PFSK-1 (cell line): ENCODE measurements at regions not wholly inside any gene's neighbourhood (a gene's known extent, or its start where the extent isn't known, plus 50 kb on each side); places are given as distances from the start of the nearest gene placed in this dataset.

ENCODE experiments used
- FOXP2 ChIP-seq: optimal IDR thresholded peaks from 2 replicates; pipeline ENCODE3; 2011; ENCODE audit warnings: borderline replicate concordance, control low read depth, inconsistent platforms; ENCODE audit not compliant: insufficient read depth; ENCODE audit errors: extremely low read length, extremely low read depth
- POLR2AphosphoS5 ChIP-seq: IDR thresholded peaks from 2 replicates; pipeline ENCODE4 v1.6.1; 2012; ENCODE audit warnings: low read depth, mild to moderate bottlenecking, control low read depth, low read length, moderate library complexity
- REST ChIP-seq, 2 experiments: IDR thresholded peaks; 2 replicates each; pipeline versions ENCODE4 v1.6.1 to v1.8.0; 2011 to 2012; ENCODE audit warnings: low read depth in 2 of 2, low read length in 2 of 2, control low read depth in 1 of 2, inconsistent platforms in 1 of 2, mild to moderate bottlenecking in 1 of 2, moderate library complexity in 1 of 2; ENCODE audit not compliant: insufficient read depth in 1 of 2
- SIN3A ChIP-seq: IDR thresholded peaks from 2 replicates; pipeline ENCODE4 v1.6.1; 2012; ENCODE audit warnings: mild to moderate bottlenecking, low read length, moderate library complexity, borderline replicate concordance; ENCODE audit not compliant: insufficient read depth
- TAF1 ChIP-seq: IDR thresholded peaks from 2 replicates; pipeline ENCODE4 v1.6.1; 2012; ENCODE audit warnings: low read length, control low read depth, borderline replicate concordance; ENCODE audit not compliant: insufficient read depth

- no peak for TF ChIP-seq FOXP2
- no peak for TF ChIP-seq TAF1
- TF ChIP-seq SIN3A, result no peak
- no peak for TF ChIP-seq POLR2AphosphoS5
- no peak for TF ChIP-seq REST (IDR thresholded peaks at IDR 0.05; ENCODE audit: insufficient read depth in 1 of 2, low read depth in 2 of 2, low read length in 2 of 2)
These were observed 130.2 kb downstream of the ARRDC3 start for GRCh38 chr5:91252916-91253315.

- no peak for TF ChIP-seq SIN3A
- no peak for TF ChIP-seq FOXP2
- TF ChIP-seq POLR2AphosphoS5, result no peak
These were observed 137.2 kb downstream of the ARRDC3 start for GRCh38 chr5:91245871-91246270.

DNA sequence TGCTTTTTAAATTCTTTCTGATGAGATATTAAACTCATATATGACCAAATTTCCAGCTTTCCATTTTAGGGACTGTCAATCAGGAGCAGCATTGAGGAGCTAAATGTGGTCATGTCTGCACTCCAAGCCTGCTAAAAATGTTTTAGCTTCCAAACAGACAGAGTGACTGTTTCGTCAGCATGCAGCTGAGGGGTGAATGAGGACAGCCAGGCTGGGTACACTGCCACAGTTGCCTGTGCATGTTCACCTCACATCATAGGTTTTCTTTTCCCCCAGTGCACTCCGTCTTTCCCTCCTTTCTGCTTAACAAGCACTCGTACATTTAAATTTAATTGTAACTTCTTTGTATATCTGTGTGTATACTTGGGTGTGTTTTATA lies 138.1 kb downstream of the ARRDC3 start:
- no peak for TF ChIP-seq TAF1
- TF ChIP-seq FOXP2, result no peak
- TF ChIP-seq REST (IDR thresholded peaks at IDR 0.05; ENCODE audit: insufficient read depth in 1 of 2, low read depth in 2 of 2, low read length in 2 of 2), result no peak
- no peak for TF ChIP-seq SIN3A

DNA sequence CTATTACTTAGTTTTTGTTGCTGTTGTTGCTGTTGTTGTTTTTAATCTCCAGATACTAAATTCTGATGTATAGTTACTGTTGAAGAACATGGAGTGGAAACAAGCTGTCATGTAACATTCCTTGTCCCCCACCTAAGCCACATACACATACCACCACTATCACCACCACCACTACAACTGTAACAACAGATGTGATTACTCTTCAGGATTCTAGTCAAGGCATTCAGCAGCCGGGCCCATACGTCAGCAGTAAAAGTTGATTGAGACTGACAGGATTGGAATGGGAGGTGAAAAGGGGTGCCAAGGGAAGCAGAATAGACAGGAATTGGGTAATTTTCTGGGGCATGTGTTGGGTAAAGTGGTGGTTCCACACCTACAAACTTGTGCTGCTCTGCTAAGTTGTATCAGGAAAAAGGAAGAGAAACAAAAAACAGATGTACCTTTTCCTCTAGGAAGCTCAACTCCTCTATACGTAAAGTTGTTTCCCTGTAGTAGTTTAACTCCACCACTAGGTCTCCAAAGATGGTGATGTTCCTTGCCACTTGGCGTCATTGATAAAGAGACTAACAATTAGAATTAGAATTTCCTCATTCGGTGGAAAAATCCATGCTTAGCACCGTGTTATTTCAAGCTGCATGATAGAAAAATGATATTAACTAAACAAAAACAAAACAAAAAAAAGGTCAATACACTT lies 138.6 kb downstream of the ARRDC3 start:
- no peak for TF ChIP-seq REST (IDR thresholded peaks at IDR 0.05; ENCODE audit: insufficient read depth in 1 of 2, low read depth in 2 of 2, low read length in 2 of 2)
- TF ChIP-seq SIN3A, result no peak
- TF ChIP-seq FOXP2, result no peak
- TF ChIP-seq TAF1, result no peak
- no peak for TF ChIP-seq POLR2AphosphoS5

- no peak for TF ChIP-seq POLR2AphosphoS5
- TF ChIP-seq REST (IDR thresholded peaks at IDR 0.05; ENCODE audit: insufficient read depth in 1 of 2, low read depth in 2 of 2, low read length in 2 of 2), result no peak
- no peak for TF ChIP-seq TAF1
- no peak for TF ChIP-seq SIN3A
- no peak for TF ChIP-seq FOXP2
These were observed 139.3 kb downstream of the ARRDC3 start for GRCh38 chr5:91243852-91244251.
